ENCODE measurements at regions not wholly inside any gene's neighbourhood (a gene's known extent, or its start where the extent isn't known, plus 50 kb on each side); places are given as distances from the start of the nearest gene placed in this dataset.

DNA sequence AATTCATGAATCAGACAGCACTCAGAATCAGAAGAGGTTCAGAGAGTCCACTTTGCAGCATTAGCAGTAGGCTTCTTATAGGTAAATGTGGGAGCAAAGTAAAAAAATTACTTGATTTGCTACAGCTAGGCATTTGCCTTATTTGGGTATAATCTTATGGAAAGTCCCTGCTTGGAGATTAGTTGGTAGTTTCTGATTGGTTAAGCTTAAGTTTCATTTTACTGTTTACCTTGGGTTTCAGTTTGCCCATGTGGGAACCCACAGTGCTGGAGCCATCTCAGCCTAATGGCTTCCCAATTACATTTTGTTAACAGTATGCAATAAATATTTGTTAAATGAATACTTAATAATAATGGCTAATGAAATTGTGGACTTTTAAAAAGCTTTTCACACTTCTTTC is 311.0 kb upstream of the FLRT2 start:
- no peak for TF ChIP-seq GATA2 (IDR thresholded peaks at IDR 0.05; ENCODE audit: insufficient read depth, insufficient read length, low read depth, low read length)
- DNase-seq (ENCODE audit: low read depth, low spot score) = no peak
- dilution Hi-C loops (cut with MboI; ENCODE audit: extremely low pct_ligation_motif_present, low sequenced_read_pairs) (no loop called here), intact Hi-C loops (cut with micrococcal nuclease) (no loop called here)
- Histone ChIP-seq H3K9me1 (replicated peaks; ENCODE audit: control insufficient read depth, extremely low read depth, insufficient read depth, low read length) (no peaks in the 10 kb centered on the region), H3K4me1 (ENCODE audit: control insufficient read depth, extremely low read depth, insufficient read depth, low read length) (no peaks in the 10 kb centered on the region), H3K4me3 (replicated peaks in 1 of 3; ENCODE audit: insufficient read depth in 1 of 3, low read depth in 1 of 3, low read length in 3 of 3) (no peak overlapping the region), H3K4me2 (ENCODE audit: insufficient read depth, low read length) (no peak overlapping the region), H3K9me3 (replicated peaks; ENCODE audit: control insufficient read depth, insufficient read depth, low read length) (no peaks in the 10 kb centered on the region), H2AFZ (ENCODE audit: low read depth, low read length) (no peak overlapping the region), H3K27ac (ENCODE audit: insufficient read depth, low read depth, low read length) (no peak overlapping the region), H3K27me3 (ENCODE audit: control insufficient read depth in 2 of 2, insufficient read depth in 2 of 2, low read length in 2 of 2) (no peaks in the 10 kb centered on the region), H3K36me3 (ENCODE audit: control insufficient read depth in 2 of 2, extremely low read depth in 1 of 2, insufficient read depth in 2 of 2, low read length in 2 of 2) (no peaks in the 10 kb centered on the region), H4K20me1 (replicated peaks; ENCODE audit: control insufficient read depth, extremely low read depth, insufficient read depth, low read length) (no peaks in the 10 kb centered on the region), H3K79me2 (ENCODE audit: control insufficient read depth, insufficient read depth, low read length) (no peaks in the 10 kb centered on the region), H3K9ac (replicated peaks; ENCODE audit: extremely low read depth, insufficient read depth, low read length) (no peak overlapping the region)
- no peak for FAIRE-seq
- no TSS peak for BruUV-seq (replicated peaks)
- CTCF ChIA-PET = no interaction called here
- POLR2A ChIA-PET = no interaction called here

DNA sequence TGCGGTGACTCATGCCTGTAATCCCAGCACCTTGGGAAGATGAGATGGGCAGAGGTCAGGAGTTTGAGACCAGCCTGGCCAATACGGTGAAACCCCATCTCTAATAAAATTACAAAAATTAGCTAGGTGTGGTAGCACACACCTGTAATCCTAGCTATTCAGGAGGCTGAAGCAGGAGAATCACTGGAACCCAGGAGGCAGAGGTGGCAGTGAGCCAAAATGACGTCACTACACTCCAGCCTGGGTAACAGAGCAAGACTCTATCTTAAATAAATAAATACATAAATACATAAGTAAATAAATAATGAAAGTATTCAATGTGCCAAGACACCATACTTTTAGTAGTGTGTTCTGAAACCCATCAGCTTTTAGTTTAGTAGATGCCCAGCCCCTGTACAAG is 308.1 kb upstream of the FLRT2 start:
- TF ChIP-seq FOS (IDR thresholded peaks at IDR 0.05; ENCODE audit: borderline replicate concordance, insufficient read depth, low read length) = peak; percentile 1
- TF ChIP-seq POLR2AphosphoS5 (IDR thresholded peaks at IDR 0.05; ENCODE audit: insufficient read depth, low read depth, low read length) = no peak
- TF ChIP-seq EZH2 (IDR thresholded peaks at IDR 0.05; ENCODE audit: borderline replicate concordance, low read depth, low read length, severe bottlenecking) = no peak
- ChIA-PET POLR2A (no interaction called here), CTCF (no interaction called here)
- dilution Hi-C loops (cut with MboI; ENCODE audit: extremely low pct_ligation_motif_present, low sequenced_read_pairs) (no loop called here), intact Hi-C loops (cut with micrococcal nuclease) (no loop called here)
- H3K4me1 ChIP-seq (ENCODE audit: control insufficient read depth, extremely low read depth, insufficient read depth, low read length) = no peaks in the 10 kb centered on the region
- no peak overlapping the region for H3K4me3 ChIP-seq (replicated peaks in 1 of 3; ENCODE audit: insufficient read depth in 1 of 3, low read depth in 1 of 3, low read length in 3 of 3)
- no peak overlapping the region for H3K27ac ChIP-seq (ENCODE audit: insufficient read depth, low read depth, low read length)
- no TSS peak for BruUV-seq (replicated peaks)
- no peaks in the 10 kb centered on the region for H3K36me3 ChIP-seq (ENCODE audit: control insufficient read depth in 2 of 2, extremely low read depth in 1 of 2, insufficient read depth in 2 of 2, low read length in 2 of 2)
- H3K9me3 ChIP-seq (replicated peaks; ENCODE audit: control insufficient read depth, insufficient read depth, low read length) = no peaks in the 10 kb centered on the region
- FAIRE-seq (no peak), DNase-seq (ENCODE audit: low read depth, low spot score) (no peak)
- no peaks in the 10 kb centered on the region for H3K79me2 ChIP-seq (ENCODE audit: control insufficient read depth, insufficient read depth, low read length)
- no peaks in the 10 kb centered on the region for H4K20me1 ChIP-seq (replicated peaks; ENCODE audit: control insufficient read depth, extremely low read depth, insufficient read depth, low read length)
- H3K4me2 ChIP-seq (ENCODE audit: insufficient read depth, low read length) = no peak overlapping the region
- H3K27me3 ChIP-seq (ENCODE audit: control insufficient read depth in 2 of 2, insufficient read depth in 2 of 2, low read length in 2 of 2) = no peaks in the 10 kb centered on the region
- no peaks in the 10 kb centered on the region for H3K9me1 ChIP-seq (replicated peaks; ENCODE audit: control insufficient read depth, extremely low read depth, insufficient read depth, low read length)
- no peak overlapping the region for H2AFZ ChIP-seq (ENCODE audit: low read depth, low read length)
- no peak overlapping the region for H3K9ac ChIP-seq (replicated peaks; ENCODE audit: extremely low read depth, insufficient read depth, low read length)
